ENCODE measurements at regions not wholly inside any gene's neighbourhood (a gene's known extent, or its start where the extent isn't known, plus 50 kb on each side); places are given as distances from the start of the nearest gene placed in this dataset.

DNA sequence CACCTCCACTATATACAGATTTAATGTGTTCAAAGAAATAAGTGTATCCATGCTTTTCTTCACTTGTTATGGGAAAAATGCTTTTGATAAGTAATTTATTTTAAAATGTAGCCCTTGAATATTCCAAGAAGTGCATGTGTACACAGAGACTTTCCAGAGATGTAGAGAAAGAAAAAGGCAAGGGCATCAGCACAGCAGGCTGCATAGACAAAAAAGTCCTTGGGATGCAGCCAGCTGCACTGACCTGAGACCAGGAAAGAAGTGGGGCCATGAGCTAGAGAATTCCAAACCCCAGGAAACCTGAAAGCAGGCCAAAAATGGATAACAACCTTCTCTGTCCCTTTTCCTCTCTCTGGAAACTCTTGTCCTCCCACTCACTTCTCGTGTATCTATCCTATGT lies 51.6 kb upstream of the PRDM8 start:
- no peak for DNase-seq

DNA sequence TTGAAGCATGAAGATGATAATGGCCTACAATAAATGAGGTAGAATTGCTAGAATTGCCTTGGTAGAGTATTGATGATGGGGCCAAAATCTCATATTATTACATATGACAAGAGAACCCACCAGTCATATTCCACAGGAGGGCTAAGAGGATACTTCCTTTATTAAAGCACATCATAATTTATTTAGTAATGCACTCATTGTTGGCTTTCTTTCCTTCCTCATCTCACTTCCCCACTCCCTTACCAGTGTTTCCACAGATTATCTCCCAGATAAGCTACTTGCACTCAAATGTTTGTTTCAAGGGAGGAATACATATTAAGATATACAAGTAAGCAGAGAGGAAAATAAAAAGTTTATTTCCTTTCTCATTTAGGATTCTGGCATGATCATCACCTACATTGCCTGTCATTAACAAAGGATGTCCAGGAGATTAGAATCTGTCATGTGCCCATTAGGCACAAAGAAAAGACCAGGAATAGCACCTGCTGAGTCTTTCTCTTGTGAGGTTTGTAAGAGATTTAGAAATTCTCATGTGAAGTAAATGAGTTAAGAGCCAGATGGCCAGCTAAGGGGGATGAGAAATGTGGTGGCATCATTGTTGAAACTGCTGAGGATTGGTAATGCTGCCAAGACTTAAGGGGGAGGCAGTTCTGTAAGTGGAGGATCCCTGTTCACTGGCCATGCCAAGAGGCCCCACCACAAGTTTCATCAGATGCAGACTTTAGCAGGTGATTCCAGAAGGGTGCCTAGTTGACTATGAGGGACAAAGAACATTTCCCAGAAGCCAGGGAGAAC lies 52.4 kb upstream of the PRDM8 start:
- no peak for DNase-seq

DNA sequence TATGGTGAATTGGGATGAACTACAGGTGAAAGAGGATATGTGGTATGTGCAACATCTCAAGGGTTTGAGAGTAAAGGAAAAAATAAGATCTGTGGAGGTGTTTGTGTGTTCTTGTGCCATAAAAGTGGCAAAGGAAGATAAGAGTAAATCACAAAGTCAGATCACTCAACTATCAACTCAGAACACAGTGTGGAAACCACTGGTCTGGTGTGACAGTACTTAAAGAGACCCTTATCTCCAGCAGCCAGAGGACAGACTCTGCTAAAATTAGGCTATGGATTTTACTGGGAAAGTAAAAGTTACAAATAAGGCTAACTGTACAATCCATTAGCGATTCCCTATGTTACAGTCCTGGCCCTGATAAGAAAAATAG lies 54.0 kb upstream of the PRDM8 start:
- DNase-seq: no peak

DNA sequence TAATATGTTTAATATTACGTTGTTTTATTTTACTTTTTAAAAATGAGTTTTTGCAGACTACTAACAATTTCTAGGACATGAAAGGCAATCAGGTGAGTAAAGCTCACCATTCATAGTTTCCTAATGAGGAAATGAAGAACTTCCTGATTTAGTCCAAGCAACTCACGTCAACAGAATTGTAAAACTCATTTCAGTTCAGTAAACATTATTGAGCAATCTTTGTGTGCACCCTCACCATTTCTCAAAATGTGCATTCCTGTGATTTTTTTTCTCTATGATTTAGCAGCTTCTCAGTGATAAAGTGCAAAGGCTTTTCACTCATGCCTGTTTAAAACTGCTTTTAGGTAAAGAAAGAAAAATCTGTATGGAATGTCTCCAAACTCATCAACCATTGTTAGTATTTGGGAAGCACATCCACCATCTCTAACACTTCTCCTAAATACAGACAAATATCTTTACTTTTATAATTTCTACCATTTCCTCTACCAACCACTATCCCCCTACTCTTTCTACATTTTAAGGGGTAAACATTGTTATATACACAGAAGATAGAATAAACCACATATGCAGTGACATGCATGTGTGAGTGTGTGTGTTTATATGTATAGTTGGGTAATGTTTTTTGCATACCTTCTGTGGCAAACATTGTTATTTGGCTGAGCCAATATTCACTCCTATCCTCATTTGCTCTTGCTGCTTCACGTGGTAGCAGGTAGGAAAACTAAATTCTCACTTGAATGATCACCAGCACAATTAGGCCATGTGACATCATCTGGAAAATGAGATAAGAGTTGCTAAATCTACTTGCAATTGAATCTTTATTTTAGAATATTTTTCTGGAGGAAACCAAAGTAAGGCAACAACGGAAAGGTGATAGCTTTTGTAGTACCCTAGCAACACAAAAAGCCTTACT lies 54.7 kb upstream of the PRDM8 start:
- DNase-seq: no peak

DNA sequence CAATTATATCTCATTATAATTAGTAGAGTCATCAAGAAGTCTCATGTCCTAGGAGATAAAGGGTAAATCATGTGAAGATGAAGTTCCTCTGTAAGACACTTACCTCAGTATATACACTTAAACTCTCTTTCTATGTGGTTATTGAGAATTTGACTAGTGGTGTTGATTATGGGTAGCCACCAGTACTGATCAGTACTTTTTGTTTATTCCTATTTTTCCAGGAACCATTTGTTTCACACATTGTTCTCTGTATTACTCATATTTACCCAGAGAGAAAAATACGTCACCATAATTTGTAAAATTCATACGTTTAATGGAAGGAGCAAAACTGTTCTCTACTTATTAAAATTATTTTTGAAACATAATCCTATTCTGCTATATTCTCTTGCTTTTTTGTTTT lies 55.8 kb upstream of the PRDM8 start:
- DNase-seq: no peak

DNA sequence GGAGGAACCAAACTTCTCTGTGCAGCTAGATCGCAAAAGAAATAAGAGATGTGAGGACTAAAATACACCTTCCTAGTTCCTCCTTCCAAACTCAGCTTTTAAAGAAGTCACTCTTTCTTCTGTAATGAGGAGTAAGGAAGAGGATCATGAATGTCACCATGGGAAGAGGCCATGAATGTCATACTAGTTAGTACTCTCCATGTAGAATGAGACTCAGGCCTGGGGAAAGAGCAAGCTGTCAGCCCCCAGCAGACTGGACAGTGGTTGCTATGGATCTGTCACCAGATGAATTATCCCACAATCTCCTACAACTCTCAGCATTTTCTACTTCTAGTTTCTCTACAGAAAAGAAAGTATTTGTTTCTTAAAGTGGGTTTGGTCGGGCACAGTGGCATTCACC lies 57.1 kb upstream of the PRDM8 start:
- DNase-seq: no peak

DNA sequence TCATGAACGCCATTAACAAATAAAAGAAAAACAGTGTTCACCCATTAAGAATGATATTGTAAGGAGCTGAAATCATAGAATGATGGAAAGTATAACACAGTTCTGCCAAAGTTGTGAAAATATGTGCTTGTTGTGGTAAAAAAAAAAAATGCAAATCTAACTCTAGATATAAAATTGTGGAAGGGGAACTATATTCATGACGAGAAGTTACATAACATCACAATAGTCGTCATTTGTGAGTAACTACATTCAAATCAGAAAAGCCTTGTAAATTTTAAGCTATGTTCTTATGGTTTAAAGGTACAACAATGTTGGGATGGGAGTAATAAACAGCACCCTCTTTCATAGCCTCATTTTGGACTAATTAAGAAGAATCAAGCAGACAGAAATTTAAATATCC lies 57.6 kb upstream of the PRDM8 start:
- DNase-seq: no peak

DNA sequence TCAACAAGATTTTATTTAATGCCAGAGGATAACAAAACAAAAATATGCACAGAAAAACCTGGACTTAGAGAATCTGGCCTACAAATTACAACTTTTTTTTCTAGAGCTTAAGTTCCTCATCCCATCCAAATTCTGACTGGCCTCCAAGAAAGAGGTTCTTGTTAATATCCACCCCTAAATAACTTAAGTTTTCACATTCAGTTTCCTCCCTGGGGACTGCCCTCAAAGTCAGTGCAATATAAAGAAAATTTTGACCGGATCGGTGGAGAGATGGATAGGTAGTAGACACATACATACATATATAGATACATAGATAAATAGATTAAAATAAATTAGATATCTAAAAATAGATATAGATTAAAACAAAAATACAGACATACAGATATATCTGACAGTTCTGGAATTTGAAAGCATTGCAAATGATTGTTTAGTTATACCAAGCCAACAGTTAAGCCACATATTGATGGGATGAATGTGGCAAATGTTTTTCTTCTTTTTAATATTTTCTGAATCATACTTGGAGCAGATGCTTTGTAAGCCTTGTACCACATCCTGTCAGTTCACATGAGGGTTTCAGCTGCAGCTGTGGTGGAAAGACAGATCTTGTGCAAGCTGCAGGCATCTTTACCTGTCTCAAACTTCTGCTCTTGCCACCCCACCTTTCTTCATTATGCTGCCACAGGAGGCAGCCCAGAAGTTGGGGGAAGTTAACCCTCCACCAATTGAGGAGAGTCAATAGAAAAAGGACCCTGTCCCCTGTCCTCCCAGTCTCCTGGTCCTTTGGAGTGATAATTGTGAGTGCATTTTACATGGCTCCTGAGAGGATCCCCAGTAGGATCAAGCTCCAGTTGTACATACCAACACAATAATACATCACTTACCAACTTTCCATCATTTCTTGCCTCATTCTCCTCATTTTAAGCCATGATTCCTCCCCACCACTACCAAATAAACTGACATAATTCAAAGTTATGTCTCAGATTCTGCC lies 58.5 kb upstream of the PRDM8 start:
- DNase-seq: peak; percentile 47

DNA sequence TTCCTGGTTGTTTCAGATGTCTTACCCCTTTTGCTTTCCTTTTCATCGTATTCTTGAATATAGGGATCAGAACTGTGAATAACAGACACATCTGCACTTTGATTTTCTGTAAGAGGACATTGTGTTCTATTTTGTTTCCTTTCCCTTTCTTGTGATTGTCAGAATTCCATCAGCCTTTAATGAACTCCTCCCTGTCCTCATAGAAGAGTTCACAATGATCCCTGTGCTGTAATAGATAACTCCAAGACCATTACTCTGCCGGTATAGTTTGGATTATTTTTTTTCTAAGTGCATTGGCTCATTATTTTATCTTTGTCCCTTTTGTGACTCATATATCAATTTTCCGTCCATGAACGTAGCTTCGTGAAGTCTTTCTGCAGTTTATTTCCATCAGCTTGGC lies 59.7 kb upstream of the PRDM8 start:
- no peak for DNase-seq

DNA sequence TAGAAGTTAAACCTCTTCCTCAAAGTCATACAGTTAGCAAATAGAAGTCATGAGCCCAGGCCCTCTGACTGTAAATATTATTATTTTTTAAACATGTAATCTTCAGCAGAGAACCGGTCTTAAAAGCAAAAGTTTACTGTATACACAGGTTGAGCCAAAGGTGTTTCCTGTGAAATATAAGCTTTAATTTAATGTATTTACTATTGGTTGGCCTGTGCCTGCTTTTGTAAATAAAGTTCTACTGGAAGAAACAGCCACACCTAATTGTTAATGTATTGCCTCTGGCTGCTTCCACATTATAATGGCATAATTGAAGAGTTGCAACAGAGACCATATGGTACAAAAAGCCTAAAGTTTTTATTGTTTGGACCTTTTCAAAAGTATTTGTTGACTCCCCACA lies 61.0 kb upstream of the PRDM8 start:
- no peak for DNase-seq

DNA sequence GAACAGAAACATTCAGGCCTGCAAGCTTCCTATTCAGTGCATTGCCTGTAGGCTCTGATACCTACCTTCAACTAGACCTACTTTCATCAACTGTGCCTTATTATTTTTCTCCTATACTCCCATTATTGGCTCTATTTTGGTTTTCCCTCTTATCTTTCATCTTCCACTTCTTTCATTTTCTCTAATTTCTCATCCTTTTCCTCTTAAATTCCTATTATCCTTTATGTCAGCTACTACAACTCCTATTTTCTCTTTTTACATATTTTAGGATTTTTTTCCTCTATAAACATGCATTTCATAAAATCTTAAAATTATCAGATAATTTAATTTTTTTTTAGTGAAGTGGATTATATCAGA lies 61.6 kb upstream of the PRDM8 start:
- DNase-seq: no peak

DNA sequence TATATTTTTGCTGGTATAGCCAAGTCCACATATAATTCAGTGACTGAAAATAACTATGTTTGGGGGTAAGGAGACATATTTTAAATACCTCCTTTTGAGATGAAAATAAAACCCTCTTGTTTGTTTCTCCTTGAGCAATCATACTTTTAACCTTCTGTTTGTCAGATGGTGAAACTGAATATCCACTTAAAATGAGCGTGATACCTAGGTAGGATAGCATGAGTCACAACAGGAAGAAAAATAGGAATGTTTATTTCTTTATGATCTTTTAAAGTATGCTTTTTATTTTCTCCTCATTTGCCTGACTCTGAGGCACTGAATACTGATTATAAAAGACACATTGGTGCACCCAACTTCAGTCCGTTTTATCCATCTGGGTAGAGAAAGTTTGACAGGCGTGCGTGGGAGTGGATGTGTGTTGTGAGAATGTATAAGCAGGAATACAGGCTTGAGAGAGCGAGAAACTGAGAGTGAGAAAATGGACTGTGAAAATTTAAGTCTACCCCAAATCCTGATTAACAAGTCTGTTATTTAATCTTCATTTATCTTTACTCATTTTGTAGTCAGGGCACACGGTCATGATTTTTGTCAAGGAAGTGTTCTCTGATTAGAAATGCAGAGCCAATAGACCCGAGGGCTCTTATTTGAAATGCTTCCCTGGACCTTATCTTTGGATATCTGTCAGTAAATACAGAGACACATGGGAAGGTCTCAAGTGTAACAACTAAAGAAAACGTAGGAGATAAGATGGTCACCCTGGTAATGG lies 62.1 kb upstream of the ANTXR2 start:
- DNase-seq: no peak

DNA sequence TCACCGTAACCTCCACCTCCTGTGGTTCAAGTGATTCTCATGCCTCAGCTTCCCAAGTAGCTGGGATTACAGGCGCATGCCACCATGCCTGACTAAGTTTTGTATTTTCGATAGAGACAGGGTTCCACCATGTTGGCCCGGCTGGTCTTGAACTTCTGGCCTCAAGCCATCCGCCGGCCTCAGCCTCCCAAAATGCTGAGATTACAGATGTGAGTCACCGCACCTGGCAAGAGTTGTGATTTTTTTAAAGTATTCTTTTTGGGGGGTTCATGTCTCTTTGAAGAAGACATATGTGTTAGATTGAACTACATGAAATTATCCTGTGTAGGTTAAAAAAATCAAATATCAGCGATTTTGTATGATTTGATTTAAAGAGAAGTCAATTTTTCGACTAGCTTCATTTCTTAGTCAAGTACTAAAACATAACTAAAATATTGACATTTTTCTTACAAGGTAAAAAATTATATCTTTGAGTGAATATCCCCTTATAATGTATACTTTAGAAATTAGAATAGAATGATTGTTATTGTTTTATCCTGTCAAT lies 60.3 kb upstream of the ANTXR2 start:
- DNase-seq: no peak

DNA sequence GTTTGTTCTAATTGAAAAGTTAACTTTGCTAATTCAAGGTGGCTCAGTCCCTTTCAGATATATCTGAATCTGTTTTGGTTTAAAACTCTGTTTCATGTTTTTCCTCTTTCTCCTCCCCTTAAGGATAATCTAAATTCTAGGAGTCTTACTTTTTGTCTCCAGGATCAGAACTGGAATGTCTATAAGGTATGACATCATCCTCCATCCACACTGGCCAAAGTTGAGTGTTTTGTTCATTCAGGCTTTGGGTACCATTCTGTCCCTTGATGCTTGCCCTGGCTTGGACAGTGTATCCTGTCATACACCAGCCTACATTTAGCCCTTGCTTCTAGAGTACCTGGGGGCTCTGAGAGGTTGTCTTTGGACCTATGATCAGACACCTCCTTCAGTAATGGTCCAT lies 56.8 kb upstream of the ANTXR2 start:
- DNase-seq: no peak

DNA sequence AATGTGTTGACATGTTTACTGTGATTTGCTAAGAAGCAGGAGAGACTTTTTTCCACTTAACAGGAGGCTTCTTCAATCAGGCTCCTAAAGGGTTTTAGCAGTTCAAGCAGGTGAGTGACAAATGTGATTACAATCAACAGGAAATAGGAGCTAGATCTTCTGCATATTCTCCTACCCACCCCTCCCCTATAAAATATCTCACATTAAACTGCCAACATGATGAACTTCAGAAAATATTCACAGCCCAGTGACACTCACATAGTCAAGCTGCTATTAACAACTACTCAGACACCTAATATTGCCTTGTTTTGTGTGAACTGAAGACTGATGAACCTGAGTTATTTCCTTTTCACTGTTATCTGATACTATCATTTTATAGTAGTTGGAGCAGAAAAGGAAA lies 55.9 kb upstream of the ANTXR2 start:
- DNase-seq: no peak

DNA sequence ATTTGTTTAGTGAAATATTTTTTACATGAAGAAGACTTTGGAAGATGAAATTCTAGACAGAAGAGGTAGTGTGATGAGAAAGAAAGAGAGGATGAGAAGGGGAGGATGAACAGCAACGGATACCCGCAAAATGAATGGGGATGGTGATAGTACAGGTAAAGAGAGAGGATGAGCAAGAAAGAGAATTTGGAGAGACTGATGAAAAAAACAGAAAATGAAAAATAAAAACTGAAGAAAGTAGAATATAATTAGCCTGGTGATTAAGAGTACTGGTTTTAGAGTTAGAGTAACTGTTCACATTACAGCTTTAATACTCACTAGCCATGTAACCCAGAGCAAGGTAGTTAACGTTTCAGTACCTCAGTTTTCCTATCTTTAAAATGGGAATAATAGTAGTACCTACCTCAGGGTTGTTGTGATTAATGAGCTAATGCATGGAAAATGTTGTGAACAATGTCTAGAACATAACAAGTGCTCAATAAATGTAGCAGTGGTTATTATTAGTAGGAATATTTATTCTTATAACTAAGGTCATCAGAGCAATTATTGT lies 54.9 kb upstream of the ANTXR2 start:
- no peak for DNase-seq

DNA sequence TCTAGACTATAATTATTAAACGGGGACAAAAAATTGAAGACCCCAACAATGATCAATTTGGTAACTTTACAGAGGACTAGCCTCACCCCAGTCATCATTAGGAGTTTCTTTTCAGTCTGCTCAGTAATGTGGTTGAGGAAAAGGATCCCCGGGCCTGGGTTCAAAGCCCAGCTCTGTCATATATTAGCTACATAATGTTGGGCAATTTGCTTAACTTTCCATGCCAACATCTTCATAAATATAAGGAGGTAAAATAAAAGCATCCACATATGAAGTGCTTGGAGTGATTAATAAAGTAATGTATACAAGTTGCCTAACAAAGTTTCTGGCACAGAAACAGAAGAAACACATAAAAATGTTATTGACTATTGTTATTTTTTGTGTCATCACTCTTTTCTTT lies 53.4 kb upstream of the ANTXR2 start:
- DNase-seq: no peak

DNA sequence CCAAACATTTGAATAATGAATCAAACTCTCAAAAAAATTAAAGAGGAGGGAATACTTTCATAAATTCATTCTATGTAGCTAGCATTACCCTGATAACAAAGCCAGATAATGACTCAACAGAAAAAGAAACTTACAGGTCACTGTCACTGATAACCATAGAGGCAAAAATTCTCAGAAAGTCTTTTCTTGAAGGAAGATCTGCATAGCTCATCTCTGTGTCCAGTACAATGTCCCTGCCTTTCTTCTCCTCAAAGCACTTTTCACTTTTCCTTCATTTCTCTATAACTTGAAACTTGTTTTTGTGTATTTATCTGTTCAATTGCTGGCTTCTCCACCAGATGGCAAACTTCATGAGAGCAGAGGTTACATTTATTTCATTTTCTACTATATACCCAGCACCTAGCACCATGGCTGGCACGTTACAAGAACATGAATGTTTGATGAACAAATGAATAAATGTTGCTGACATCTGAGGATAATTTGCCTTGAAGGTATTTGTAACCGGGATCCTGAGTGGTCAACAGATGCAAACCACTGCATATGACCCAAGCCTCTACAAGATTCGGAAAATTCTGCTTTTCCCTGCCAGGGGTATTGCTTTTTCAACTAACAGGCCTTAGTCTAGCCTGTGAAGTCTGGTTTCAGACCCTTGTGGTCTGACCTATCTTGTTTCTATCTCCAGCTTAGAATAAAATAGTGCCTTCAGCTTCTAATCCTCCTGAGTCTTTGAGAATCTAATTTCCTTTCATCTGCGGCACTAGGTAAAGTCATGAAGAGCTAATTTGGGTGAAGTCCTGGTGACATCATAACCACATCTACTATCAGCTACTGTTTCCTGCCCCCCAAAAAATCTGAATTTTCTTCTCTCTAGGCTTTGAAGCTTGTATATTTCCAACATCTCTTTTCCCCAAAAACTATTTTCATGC lies 52.5 kb upstream of the ANTXR2 start:
- peak; percentile 18 for DNase-seq

DNA sequence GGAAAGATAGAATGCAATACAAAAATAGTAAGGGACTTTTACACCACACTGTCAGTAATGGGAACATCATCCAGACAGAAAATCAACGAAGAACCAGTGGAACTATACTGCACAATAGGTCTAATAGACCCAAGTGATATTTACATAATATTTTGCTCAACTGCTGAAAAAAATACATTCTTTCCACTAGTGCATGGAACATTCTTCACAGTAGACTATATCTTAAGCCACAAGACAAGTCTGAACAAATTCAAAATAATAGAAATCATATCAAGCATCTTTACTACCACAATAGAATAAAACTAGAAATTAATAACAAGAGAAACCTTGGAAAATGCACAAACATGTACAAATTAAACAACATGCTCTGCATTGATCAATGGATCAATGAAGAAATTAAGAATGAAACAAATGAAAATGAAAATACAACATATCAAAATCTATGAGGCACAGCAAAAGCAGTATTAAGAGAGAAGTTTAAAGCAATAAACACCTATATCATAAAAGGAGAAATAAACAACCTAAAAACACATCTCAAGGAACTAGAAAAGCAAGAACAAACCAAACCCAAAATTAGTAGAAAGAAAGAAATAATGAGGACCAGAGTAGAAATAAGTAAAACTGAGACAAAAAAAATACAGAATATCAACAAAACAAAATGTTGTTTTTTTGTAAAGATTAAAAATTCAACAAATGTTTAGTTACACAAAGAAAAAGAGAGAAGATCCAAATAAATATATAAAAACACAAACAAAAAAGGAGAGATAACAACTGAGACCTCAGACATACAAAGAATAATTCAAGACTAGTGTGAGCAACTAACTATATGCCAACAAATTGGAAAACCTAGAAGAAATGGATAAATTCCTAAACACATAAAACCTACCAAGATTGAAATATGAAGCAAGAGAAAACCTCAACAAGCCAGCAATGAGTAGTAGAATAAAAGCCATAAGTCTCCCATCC lies 51.5 kb upstream of the ANTXR2 start:
- DNase-seq: no peak

Data from activated naive CD4-positive, alpha-beta T cell treated with anti-CD3 and anti-CD28 coated beads, Interleukin-2, amount 50 U/mL, for 16 hours (primary cell).